NCI-H226 (cell line): ENCODE measurements at regions not wholly inside any gene's neighbourhood (a gene's known extent, or its start where the extent isn't known, plus 50 kb on each side); places are given as distances from the start of the nearest gene placed in this dataset.

Experiments used
- DNase-seq: peaks from one replicate; pipeline ENCODE4 v3.0.0-alpha.2; 2015

GRCh38 chr4:43244688-43245382 is 352.3 kb downstream of the GRXCR1 start:
- DNase-seq: no peak

GRCh38 chr4:43251841-43252240 is 359.3 kb downstream of the GRXCR1 start:
- peak; percentile 7 for DNase-seq

- no peak for DNase-seq
Observed at GRCh38 chr4:43253541-43253940, 361.0 kb downstream of the GRXCR1 start.

DNA sequence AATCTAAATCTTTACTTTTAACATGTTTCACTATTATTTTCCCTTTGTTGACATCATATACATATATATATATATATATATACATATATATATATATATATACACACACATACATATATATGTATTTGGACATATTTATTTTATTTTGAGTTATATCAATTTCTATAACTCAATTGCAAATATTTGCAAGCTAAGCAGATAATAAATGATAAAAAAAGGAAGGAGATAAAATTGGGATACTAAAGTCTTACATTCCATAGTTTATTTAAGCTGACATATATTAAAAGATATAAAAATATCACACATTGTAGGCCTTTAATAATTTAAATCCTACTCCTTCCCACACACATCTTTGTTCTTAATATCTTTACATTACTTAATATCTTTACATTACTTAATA is 372.2 kb downstream of the GRXCR1 start:
- DNase-seq: no peak

DNA sequence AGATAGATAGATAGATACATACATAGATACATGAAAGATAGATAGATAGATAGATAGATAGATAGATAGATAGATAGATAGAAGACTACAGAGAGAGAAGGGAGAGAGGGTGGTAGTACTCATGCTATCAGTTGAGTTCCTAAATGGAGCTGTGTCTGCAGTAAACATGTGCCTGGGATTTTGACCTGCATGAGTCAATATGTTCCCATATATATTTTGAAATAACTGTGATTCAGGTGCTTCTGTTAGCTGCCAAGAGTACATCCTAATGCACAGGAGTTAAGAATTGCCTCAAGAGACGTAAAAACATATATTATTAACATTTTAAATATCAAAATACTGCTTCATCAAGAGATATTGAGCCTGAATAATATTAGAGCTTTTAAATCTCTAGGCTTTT is 379.4 kb downstream of the GRXCR1 start:
- DNase-seq: no peak

GRCh38 chr4:43274376-43274775 is 381.9 kb downstream of the GRXCR1 start:
- no peak for DNase-seq

DNA sequence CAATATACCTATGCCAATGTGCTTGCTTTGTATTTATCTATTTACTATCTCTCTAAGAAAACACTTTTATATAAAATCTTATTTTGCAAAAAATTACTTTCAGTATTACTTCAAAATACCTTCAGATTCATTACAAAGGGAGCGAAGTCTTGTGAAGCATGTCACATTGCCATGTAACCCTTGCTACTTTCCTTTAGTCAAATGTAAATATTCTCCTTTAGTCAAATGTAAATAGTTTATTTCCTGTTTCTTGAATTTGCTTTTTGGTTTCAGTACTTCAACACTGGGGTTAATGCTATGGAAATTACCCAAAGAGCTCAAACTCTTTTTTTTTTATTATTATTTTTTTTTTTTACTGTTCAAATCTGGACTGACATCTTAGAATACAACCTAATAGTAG is 383.3 kb downstream of the GRXCR1 start:
- no peak for DNase-seq

DNA sequence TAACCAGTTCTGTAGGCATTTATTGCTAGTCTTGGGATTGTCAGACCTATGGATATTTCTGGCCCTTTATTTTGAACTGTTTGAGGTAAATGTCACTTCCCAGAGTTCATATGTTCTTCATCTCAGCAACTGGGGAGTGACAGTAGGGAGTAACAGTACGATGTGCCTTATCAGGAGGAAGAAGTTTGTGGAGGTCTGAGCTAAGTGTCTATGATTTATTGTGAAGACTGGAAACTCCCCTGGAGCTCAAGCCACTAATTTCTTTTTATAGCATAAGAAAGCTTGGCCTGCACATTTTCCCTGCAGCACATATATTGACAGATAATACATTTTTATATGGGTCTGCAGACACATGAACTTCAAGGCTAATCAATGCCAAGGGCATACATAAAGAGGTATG is 383.8 kb downstream of the GRXCR1 start:
- peak; percentile 50 for DNase-seq

- DNase-seq: peak; percentile 49
Observed at GRCh38 chr4:43277003-43277402, 384.5 kb downstream of the GRXCR1 start.

- DNase-seq: no peak
Observed at GRCh38 chr4:43282534-43282933, 390.0 kb downstream of the GRXCR1 start.

GRCh38 chr4:43286137-43286536 is 393.6 kb downstream of the GRXCR1 start:
- no peak for DNase-seq

- DNase-seq: no peak
Observed at GRCh38 chr4:43296946-43297528, 404.5 kb downstream of the GRXCR1 start.

DNA sequence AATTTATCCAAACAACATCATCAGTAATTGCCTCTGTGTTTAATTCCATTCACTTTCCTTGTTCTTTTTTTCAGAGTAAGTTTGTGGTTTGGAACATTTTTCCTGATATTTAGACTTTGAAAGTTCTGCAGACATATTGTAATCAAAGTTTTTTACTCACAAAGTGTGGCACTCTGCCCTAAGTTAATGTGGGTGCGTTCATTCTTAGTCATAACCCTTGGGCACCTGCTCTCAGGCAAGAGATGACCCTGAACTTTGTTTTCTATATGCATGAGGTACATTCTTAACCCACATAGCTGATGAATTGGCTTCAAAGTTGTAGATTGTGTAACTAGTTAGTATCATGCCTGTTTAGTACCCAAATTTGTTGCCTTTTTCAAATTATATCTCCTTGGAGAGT is 424.3 kb downstream of the GRXCR1 start:
- DNase-seq: no peak

- no peak for DNase-seq
Observed at GRCh38 chr4:43325220-43325967, 432.9 kb downstream of the GRXCR1 start.

GRCh38 chr4:43330288-43330687 is 437.8 kb downstream of the GRXCR1 start:
- peak; percentile 77 for DNase-seq

GRCh38 chr4:43331226-43332051 is 438.9 kb downstream of the GRXCR1 start:
- DNase-seq: peak; percentile 79

- no peak for DNase-seq
Observed at GRCh38 chr4:43332052-43332425, 439.5 kb downstream of the GRXCR1 start.

- DNase-seq: peak; percentile 43
Observed at GRCh38 chr4:43337707-43338106, 445.2 kb downstream of the GRXCR1 start.

GRCh38 chr4:43339435-43339834 is 446.9 kb downstream of the GRXCR1 start:
- DNase-seq: peak; percentile 69

DNA sequence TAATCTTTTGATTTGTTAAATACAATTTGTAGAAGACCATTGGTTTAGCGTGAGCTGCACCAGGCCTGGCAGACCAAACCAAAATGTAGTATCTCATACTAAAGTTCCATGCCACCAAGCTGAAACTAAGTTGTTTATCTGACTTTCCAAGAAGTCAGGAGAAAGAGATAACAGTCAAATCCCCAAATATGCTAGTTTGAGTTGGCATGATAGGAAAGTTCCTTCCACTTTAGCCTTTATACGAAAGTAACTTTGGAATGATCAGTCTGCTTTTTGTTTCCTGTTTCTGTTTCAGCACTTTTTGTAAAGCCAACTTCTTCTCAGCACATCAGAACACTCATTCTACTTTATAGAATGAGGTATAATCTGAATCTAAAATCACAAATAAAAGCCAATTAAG is 449.2 kb downstream of the GRXCR1 start:
- no peak for DNase-seq

DNA sequence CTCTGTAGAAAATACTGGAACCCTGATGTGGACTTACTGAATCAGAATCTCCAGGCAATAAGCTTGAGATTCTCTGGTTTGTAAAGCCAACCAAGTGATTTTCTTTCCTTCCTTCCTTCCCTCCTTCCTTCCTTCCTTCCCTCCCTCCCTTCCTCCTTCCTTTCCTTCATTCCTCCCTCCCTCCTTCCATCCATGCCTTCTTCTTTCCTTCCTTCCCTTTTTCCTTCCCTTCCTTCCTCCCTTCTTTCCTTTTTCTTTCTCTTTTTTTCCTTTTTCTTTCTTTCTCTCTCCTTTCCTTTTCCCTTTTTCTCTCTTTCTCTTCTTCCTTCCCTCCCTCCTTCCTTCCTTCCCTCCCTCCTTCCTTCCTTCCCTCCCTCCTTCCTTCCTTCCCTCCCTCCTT is 450.8 kb downstream of the GRXCR1 start:
- DNase-seq: no peak

- DNase-seq: no peak
Observed at GRCh38 chr4:43345323-43345925, 452.9 kb downstream of the GRXCR1 start.

DNA sequence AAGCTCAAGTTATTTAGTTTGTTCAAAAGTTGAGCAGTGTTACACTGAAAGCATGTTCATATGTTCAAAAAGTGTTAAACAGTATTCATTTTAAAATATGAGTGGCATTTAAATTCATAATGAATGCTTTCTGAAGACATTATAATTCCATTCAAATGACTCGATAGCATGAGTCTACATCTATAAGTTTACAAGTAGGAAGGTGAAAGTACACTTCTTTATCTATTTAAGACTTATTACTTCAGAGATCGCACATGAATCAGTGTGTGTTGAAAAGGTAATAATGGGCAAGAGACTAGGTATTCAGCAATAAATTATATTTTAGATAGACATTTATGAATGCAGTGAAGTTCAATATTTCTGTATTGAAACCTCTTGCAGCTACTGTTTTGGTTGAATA is 456.1 kb downstream of the GRXCR1 start:
- no peak for DNase-seq
